ENCODE measurements at regions not wholly inside any gene's neighbourhood (a gene's known extent, or its start where the extent isn't known, plus 50 kb on each side); places are given as distances from the start of the nearest gene placed in this dataset.
"Not testable (repeated sequence)": the region's sequence is repeated elsewhere in the genome, so short reads cannot be mapped to it uniquely, and the experiment has no call there.

DNA sequence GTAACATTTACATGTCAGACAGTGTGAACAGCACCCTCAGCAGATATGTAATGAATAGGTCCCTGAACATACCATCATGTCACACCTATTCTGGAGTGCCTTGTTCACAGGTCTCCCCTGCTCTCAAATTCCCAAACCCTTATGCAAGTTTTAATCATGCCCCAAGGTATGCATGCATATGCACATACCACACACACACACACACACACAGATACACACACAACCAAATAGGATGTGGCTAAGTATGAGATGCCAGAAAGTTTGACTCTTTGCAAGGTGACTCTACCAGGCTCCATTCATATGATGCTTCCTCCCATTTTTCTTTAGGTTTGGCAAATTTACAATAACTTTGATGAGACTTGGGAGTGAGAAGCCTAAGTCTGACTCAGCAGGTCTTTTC lies 243.8 kb upstream of the IRAK1BP1 start:
- H3K4me3 ChIP-seq (ENCODE audit: low read length) = no peak overlapping the region
- no peaks in the 10 kb centered on the region for H3K36me3 ChIP-seq (ENCODE audit: control insufficient read depth, insufficient read depth, low read length)
- H3K9me3 ChIP-seq (replicated peaks; ENCODE audit: control insufficient read depth, low read depth, low read length) = no peaks in the 10 kb centered on the region
- no peaks in the 10 kb centered on the region for H3K27me3 ChIP-seq (ENCODE audit: control insufficient read depth, insufficient read depth, low read length)
- no peak for DNase-seq
- no peaks in the 10 kb centered on the region for H3K4me1 ChIP-seq (ENCODE audit: control insufficient read depth, insufficient read depth, low read length)
- H3K27ac ChIP-seq (ENCODE audit: low read length) = no peak overlapping the region

DNA sequence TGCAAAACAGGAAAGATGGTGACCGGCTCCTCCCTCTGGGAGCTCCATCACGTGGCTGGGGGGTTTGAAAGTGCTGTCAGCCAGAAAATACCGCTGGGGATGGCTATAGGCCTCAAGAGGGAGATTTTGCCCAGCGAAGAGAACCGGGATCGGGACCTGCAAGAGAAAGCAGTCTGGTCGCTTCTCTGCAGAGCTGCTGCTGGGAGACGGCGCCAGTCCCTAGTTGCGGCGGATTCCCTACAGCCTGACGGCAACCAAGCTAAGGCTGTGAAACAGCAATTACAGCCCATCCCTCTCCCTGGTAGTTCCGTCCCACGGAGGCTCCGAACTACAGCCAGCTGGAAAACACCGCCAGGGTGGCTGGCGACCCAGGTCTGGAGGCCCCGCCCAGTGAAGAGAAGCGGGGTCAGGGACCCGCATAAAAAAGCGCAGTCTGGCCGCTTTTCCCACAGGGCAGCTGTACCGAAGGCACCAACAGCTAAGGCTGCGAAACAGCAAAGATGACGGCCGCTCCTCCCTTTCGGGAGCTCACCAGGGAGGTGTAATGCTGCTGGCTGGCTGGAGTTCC lies 238.1 kb upstream of the IRAK1BP1 start:
- DNase-seq = no peak
- H3K36me3 ChIP-seq (ENCODE audit: control insufficient read depth, insufficient read depth, low read length) = no peaks in the 10 kb centered on the region
- H3K27ac ChIP-seq (ENCODE audit: low read length) = no peak overlapping the region
- peaks cover 2% of the 10 kb centered on the region for H3K4me1 ChIP-seq (ENCODE audit: control insufficient read depth, insufficient read depth, low read length)
- no peaks in the 10 kb centered on the region for H3K27me3 ChIP-seq (ENCODE audit: control insufficient read depth, insufficient read depth, low read length)
- WGBS (ENCODE audit: insufficient coverage) = 22% methylated on average over 27 of the region's 27 CpGs
- H3K9me3 ChIP-seq (replicated peaks; ENCODE audit: control insufficient read depth, low read depth, low read length) = no peaks in the 10 kb centered on the region
- no peak overlapping the region for H3K4me3 ChIP-seq (ENCODE audit: low read length)

DNA sequence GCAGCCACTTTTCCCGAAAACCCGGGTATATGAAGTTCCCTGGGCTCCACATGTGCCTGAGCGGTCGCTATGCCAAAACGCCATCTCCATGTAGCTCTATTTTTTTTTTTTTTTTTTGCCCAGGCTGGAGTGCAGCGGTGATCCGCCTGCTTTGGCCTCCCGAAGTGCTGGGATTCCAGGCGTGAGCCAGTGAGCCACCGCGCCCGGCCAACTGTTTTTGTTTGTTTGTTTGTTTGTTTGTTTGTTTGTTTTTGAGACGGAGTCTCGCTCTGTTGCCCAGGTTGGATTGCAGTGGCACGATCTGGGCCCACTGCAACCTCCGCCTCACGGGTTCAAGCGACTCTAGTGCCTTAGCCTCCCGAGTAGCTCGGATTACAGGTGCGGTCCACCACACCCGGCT lies 237.5 kb upstream of the IRAK1BP1 start:
- H3K36me3 ChIP-seq (ENCODE audit: control insufficient read depth, insufficient read depth, low read length) = no peaks in the 10 kb centered on the region
- no peak for DNase-seq
- H3K4me1 ChIP-seq (ENCODE audit: control insufficient read depth, insufficient read depth, low read length) = peaks cover 2% of the 10 kb centered on the region
- H3K4me3 ChIP-seq (ENCODE audit: low read length) = no peak overlapping the region
- no peaks in the 10 kb centered on the region for H3K9me3 ChIP-seq (replicated peaks; ENCODE audit: control insufficient read depth, low read depth, low read length)
- no peak overlapping the region for H3K27ac ChIP-seq (ENCODE audit: low read length)
- H3K27me3 ChIP-seq (ENCODE audit: control insufficient read depth, insufficient read depth, low read length) = no peaks in the 10 kb centered on the region
- 79% methylated on average over 19 of the region's 22 CpGs for WGBS (ENCODE audit: insufficient coverage)

DNA sequence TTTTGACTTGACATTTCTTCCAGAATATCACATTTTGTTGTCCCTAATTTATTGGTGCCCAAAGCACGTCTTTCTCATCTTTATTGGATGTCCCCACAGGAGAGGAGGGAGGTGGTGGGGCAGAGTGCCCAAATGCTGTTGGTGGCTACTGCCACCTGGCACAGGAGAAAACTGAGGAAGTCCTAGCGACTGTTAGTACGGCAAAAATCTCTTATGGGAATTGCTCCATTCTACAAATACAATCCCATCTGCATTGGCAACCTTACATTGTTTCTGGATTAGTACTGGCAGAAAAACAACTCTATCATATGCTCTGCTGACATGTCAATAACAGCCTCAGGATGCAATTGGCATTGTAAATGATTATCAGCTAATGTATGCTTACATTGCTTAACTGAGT lies 235.4 kb upstream of the IRAK1BP1 start:
- H3K4me1 ChIP-seq (ENCODE audit: control insufficient read depth, insufficient read depth, low read length) = peaks cover 2% of the 10 kb centered on the region
- no peaks in the 10 kb centered on the region for H3K27me3 ChIP-seq (ENCODE audit: control insufficient read depth, insufficient read depth, low read length)
- H3K9me3 ChIP-seq (replicated peaks; ENCODE audit: control insufficient read depth, low read depth, low read length) = no peaks in the 10 kb centered on the region
- no CpG with 5 or more reads among the region's 3 CpGs for WGBS (ENCODE audit: insufficient coverage)
- H3K4me3 ChIP-seq (ENCODE audit: low read length) = no peak overlapping the region
- no peak for DNase-seq
- H3K27ac ChIP-seq (ENCODE audit: low read length) = no peak overlapping the region
- H3K36me3 ChIP-seq (ENCODE audit: control insufficient read depth, insufficient read depth, low read length) = no peaks in the 10 kb centered on the region

DNA sequence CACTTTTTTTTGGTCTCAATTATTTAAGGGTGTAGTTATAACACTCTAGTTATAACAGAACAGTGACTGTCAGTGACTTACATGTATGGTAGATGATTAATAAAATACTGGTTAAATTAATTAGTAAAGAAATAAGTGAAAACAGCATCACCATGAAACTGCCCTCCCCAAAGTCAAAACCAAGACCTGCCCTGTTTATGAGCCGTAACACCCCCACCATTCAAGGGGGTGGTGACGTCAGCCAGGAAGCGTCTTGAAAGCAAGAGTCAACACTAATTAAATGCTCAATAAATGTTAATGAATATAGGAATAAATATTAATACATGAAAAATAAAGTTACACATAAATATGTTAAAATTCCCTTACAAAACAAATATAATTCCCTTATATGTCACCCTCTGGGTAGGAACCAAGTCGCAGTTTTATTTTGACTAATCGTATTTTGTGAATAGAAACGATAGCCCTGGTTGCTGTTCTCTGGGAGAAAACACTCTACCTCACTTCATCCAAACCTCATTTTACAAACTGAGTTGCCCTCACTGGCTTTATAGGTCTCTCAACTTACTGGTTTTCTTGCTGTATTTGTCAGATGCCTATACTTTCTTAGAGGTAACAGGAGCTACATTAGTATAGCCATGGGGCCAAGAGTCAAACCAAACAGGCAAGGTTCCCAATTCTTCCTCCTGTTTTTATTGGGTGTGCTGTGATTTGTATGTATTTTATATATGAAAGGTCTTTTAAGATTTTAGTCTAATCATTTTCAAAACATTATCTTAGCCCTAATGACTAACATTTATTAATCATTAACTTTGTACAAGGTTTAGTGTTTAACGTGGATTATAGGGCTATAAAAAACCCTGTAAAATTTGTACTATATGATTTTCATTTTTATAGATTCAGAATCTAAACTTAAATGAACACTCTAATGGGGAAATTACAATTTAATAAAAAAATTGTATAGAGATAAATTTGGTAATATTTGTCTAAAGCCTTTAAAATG lies 227.9 kb upstream of the IRAK1BP1 start:
- Histone ChIP-seq H3K4me3 (ENCODE audit: low read length) (no peak overlapping the region), H3K36me3 (ENCODE audit: control insufficient read depth, insufficient read depth, low read length) (no peaks in the 10 kb centered on the region), H3K9me3 (replicated peaks; ENCODE audit: control insufficient read depth, low read depth, low read length) (no peaks in the 10 kb centered on the region), H3K27me3 (ENCODE audit: control insufficient read depth, insufficient read depth, low read length) (no peaks in the 10 kb centered on the region), H3K27ac (ENCODE audit: low read length) (no peak overlapping the region), H3K4me1 (ENCODE audit: control insufficient read depth, insufficient read depth, low read length) (no peaks in the 10 kb centered on the region)
- no CpG with 5 or more reads among the region's 7 CpGs for WGBS (ENCODE audit: insufficient coverage)
- no peak for DNase-seq

DNA sequence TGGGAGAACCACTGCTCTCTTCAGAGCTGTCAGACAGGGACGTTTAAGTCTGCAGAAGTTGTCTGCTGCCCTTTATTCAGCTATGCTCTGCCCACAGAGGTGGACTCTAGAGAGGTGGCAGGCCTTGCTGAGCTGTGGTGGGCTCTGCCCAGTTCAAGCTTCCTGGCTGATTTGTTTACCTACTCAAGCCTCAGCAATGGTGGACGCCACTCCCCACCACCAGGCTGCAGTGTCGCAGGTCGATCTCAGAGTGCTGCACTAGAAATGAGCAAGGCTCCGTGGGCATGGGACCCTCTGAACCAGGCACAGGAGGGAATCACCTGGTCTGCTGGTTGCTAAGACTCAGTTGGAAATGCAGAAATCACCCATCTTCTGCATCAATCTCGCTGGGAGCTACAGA lies 223.4 kb upstream of the IRAK1BP1 start:
- not testable (repeated sequence) for H3K36me3 ChIP-seq (ENCODE audit: control insufficient read depth, insufficient read depth, low read length); H3K9me3 ChIP-seq (replicated peaks; ENCODE audit: control insufficient read depth, low read depth, low read length); DNase-seq; H3K27ac ChIP-seq (ENCODE audit: low read length); H3K27me3 ChIP-seq (ENCODE audit: control insufficient read depth, insufficient read depth, low read length); H3K4me3 ChIP-seq (ENCODE audit: low read length); H3K4me1 ChIP-seq (ENCODE audit: control insufficient read depth, insufficient read depth, low read length)
- WGBS (ENCODE audit: insufficient coverage) = 83% methylated on average over 4 of the region's 6 CpGs

DNA sequence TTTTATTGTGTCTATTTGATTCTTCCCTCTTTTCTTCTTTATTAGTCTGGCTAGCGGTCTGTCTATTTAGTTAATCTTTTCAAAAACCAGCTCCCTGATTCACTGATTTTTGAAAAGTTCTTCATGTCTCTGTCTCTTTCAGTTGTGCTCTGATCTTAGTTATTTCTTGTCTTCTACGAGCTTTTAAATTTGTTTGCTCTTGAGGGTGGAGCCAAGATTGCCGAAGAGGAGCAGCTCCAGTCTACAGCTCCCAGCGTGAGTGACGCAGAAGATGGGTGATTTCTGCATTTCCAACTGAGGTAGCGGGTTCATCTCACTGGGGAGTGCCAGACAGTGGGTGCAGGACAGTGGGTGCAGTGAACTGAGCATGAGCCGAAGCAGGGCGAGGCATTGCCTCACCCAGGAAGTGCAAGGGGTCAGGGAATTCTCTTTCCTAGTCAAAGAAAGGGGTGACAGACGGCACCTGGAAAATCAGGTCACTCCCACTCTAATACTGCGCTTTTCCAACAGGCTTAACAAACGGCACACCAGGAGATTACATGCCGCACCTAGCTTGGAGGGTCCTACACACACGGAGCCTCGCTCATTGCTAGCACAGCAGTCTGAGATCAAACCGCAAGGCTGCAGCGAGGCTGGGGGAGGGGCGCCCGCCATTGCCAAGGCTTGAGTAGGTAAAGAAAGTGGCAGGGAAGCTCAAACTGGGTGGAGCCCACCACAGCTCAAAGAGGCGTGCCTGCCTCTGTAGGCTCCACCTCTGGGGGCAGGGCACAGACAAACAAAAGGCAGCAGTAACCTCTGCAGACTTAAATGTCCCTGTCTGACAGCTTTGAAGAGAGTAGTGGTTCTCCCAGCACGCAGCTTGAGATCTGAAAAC lies 220.6 kb upstream of the IRAK1BP1 start:
- not testable (repeated sequence) for H3K36me3 ChIP-seq (ENCODE audit: control insufficient read depth, insufficient read depth, low read length); H3K27ac ChIP-seq (ENCODE audit: low read length); H3K27me3 ChIP-seq (ENCODE audit: control insufficient read depth, insufficient read depth, low read length); DNase-seq; H3K4me1 ChIP-seq (ENCODE audit: control insufficient read depth, insufficient read depth, low read length); H3K4me3 ChIP-seq (ENCODE audit: low read length); H3K9me3 ChIP-seq (replicated peaks; ENCODE audit: control insufficient read depth, low read depth, low read length)
- 93% methylated on average over 12 of the region's 20 CpGs for WGBS (ENCODE audit: insufficient coverage)

DNA sequence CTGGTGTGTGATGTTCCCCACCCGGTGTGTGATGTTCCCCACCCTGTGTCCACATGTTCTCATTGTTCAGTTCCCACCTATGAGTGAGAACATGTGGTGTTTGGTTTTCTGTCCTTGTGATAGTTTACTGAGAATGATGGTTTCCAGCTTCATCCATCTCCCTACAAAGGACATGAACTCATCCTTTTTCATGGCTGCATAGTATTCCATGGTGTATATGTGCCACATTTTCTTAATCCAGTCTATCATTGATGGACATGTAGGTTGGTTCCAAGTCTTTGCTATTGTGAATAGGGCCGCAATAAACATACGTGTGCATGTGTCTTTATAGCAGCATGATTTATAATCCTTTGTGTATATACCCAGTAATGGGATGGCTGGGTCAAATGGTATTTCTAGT lies 201.5 kb upstream of the IRAK1BP1 start:
- H3K4me1 ChIP-seq (ENCODE audit: control insufficient read depth, insufficient read depth, low read length); H3K9me3 ChIP-seq (replicated peaks; ENCODE audit: control insufficient read depth, low read depth, low read length); H3K36me3 ChIP-seq (ENCODE audit: control insufficient read depth, insufficient read depth, low read length); H3K27ac ChIP-seq (ENCODE audit: low read length); H3K4me3 ChIP-seq (ENCODE audit: low read length); DNase-seq; H3K27me3 ChIP-seq (ENCODE audit: control insufficient read depth, insufficient read depth, low read length): not testable (repeated sequence)
- WGBS (ENCODE audit: insufficient coverage) = no CpG with 5 or more reads among the region's 3 CpGs

DNA sequence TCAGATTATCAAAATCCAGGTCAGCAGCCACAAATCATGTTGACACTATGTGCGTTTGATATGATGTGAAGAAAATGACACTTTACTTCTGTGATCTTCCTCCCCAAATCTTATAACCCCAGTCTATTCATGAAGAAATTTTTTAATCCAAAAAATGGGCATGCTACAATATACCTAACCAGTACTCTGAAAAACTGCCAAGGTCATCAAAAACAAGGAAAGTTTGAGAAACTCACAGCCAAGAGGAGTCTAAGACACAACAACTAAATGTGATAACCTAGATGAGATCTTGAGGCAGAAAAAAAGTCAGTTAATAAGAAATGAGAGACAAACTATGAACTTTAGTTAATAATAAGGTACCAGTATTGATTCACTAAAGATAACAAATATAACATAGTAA lies 200.6 kb upstream of the IRAK1BP1 start:
- Histone ChIP-seq H3K9me3 (replicated peaks; ENCODE audit: control insufficient read depth, low read depth, low read length) (no peaks in the 10 kb centered on the region), H3K4me3 (ENCODE audit: low read length) (no peak overlapping the region), H3K36me3 (ENCODE audit: control insufficient read depth, insufficient read depth, low read length) (no peaks in the 10 kb centered on the region), H3K27me3 (ENCODE audit: control insufficient read depth, insufficient read depth, low read length) (no peaks in the 10 kb centered on the region), H3K4me1 (ENCODE audit: control insufficient read depth, insufficient read depth, low read length) (no peaks in the 10 kb centered on the region), H3K27ac (ENCODE audit: low read length) (no peak overlapping the region)
- no peak for DNase-seq
- WGBS (ENCODE audit: insufficient coverage) = no CpG with 5 or more reads among the region's 1 CpG

DNA sequence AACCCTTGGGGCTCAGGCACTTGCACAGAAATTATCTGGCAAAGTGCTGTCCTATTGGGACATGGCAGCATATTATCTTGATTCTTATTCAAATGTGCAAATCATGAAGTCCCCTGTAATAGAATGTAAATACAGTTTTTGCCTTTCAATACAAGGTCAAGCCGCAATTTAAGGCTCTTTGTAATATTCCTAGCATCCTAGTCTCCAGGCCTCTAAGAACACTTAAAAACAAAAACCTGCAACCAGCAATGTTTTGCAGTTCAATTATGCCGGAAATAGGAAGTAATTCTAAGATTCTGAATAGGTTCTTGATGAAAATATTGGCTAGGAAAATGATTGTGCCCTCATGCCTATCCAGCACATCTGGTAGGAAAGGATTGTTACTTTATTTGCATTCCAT lies 197.2 kb upstream of the IRAK1BP1 start:
- H3K27me3 ChIP-seq (ENCODE audit: control insufficient read depth, insufficient read depth, low read length) = no peaks in the 10 kb centered on the region
- no peak overlapping the region for H3K27ac ChIP-seq (ENCODE audit: low read length)
- no peaks in the 10 kb centered on the region for H3K36me3 ChIP-seq (ENCODE audit: control insufficient read depth, insufficient read depth, low read length)
- no CpG with 5 or more reads among the region's 2 CpGs for WGBS (ENCODE audit: insufficient coverage)
- DNase-seq = no peak
- H3K9me3 ChIP-seq (replicated peaks; ENCODE audit: control insufficient read depth, low read depth, low read length) = peaks cover 2% of the 10 kb centered on the region
- no peaks in the 10 kb centered on the region for H3K4me1 ChIP-seq (ENCODE audit: control insufficient read depth, insufficient read depth, low read length)
- H3K4me3 ChIP-seq (ENCODE audit: low read length) = no peak overlapping the region
